Parathyroid adenoma (tissue), 2 donors: ENCODE measurements at regions not wholly inside any gene's neighbourhood (a gene's known extent, or its start where the extent isn't known, plus 50 kb on each side); places are given as distances from the start of the nearest gene placed in this dataset.

ENCODE experiments used
- H2AFZ ChIP-seq: fragments of 300-600 bp; sonication (generic); one replicate; pipeline ENCODE4 v1.7.0; 2017; ENCODE audit warnings: antibody characterized with exemption, mild to moderate bottlenecking
- H3K27ac ChIP-seq: fragments of 300-600 bp; sonication (generic); one replicate; pipeline ENCODE4 v1.7.0; 2017
- H3K27me3 ChIP-seq: fragments of 300-600 bp; sonication (generic); one replicate; pipeline ENCODE4 v1.7.0; 2017; ENCODE audit warnings: low read length; ENCODE audit not compliant: control insufficient read depth, insufficient read depth
- H3K36me3 ChIP-seq: fragments of 300-600 bp; sonication (generic); one replicate; pipeline ENCODE4 v1.7.0; 2017; ENCODE audit warnings: low read length; ENCODE audit not compliant: control insufficient read depth, insufficient read depth
- H3K4me1 ChIP-seq: fragments of 300-600 bp; sonication (generic); one replicate; pipeline ENCODE4 v1.7.0; 2017; ENCODE audit warnings: control low read depth
- H3K4me2 ChIP-seq: fragments of 300-600 bp; sonication (generic); one replicate; pipeline ENCODE4 v1.7.0; 2017; ENCODE audit warnings: low read length
- H3K4me3 ChIP-seq: fragments of 300-600 bp; sonication (generic); one replicate; pipeline ENCODE4 v1.7.0; 2017; ENCODE audit warnings: low read depth, low read length
- H3K79me2 ChIP-seq: fragments of 300-600 bp; sonication (generic); one replicate; pipeline ENCODE4 v1.7.0; 2017; ENCODE audit warnings: control low read depth
- H3K9ac ChIP-seq: fragments of 300-600 bp; sonication (generic); one replicate; pipeline ENCODE4 v1.7.0; 2017; ENCODE audit warnings: mild to moderate bottlenecking
- H3K9me3 ChIP-seq: fragments of 300-600 bp; sonication (generic); one replicate; pipeline ENCODE4 v1.7.0; 2017; ENCODE audit warnings: low read length; ENCODE audit not compliant: control insufficient read depth
- TF ChIP-seq, protein P1 (sequence below): fragments of 300-600 bp; sonication (generic); IDR thresholded peaks from one replicate; pipeline ENCODE4 v1.7.0; 2017; ENCODE audit warnings: antibody characterized with exemption, mild to moderate bottlenecking
- donor health status: primary hyperparathyroidism.

DNA sequence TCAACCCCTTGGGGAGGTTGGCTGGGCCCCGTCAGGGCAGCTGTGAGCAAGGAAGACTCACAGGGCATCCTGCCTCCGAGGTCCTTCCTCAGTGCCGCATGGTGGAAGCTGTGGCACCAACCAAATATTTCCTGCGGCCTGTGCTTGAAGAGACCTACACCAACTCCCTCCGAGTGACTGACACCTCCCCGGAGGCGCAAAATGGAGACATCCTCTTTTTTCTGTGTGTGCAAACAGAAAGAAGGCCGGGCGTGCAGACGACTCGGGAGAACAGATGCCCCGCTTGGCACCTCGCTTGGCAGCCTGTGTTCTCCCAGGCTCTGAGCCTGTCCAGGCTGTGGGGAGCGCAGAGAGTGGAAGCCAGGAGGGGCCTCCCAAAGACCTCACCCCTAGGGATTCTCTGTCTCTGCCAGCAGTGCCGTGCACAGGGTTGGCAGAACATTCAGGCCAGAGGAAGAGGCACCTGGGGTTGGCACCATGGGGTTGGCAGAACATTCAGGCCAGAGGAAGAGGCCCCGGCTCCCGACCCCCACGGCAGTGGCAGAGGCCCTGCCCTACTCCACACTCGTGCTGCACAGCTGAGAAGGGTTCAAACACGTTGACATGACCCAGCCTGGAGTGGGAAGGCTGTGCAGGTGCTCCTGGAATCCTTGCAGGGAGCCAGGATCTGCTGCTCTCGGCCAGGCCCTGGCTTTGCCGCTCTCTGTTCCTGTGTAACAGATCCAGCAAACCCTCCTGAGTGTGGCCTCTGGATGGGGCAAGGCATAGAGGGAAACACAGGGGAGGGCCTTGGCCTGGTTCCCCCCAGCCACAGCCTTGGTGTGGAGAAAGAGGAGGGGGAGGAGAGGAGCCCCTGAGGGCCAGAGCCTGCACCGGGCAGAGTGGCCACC is 805.5 kb downstream of the BRD1 start:
- Histone ChIP-seq H3K4me1 (no peaks in the 10 kb centered on the region), H3K9ac (no peak overlapping the region), H3K27me3 (no peaks in the 10 kb centered on the region), H3K4me2 (no peak overlapping the region), H3K27ac (no peak overlapping the region), H3K4me3 (no peak overlapping the region), H2AFZ (no peak overlapping the region), H3K9me3 (no peaks in the 10 kb centered on the region), H3K36me3 (no peaks in the 10 kb centered on the region), H3K79me2 (no peaks in the 10 kb centered on the region)
- TF ChIP-seq, protein P1, sequence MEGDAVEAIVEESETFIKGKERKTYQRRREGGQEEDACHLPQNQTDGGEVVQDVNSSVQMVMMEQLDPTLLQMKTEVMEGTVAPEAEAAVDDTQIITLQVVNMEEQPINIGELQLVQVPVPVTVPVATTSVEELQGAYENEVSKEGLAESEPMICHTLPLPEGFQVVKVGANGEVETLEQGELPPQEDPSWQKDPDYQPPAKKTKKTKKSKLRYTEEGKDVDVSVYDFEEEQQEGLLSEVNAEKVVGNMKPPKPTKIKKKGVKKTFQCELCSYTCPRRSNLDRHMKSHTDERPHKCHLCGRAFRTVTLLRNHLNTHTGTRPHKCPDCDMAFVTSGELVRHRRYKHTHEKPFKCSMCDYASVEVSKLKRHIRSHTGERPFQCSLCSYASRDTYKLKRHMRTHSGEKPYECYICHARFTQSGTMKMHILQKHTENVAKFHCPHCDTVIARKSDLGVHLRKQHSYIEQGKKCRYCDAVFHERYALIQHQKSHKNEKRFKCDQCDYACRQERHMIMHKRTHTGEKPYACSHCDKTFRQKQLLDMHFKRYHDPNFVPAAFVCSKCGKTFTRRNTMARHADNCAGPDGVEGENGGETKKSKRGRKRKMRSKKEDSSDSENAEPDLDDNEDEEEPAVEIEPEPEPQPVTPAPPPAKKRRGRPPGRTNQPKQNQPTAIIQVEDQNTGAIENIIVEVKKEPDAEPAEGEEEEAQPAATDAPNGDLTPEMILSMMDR, result no peak

DNA sequence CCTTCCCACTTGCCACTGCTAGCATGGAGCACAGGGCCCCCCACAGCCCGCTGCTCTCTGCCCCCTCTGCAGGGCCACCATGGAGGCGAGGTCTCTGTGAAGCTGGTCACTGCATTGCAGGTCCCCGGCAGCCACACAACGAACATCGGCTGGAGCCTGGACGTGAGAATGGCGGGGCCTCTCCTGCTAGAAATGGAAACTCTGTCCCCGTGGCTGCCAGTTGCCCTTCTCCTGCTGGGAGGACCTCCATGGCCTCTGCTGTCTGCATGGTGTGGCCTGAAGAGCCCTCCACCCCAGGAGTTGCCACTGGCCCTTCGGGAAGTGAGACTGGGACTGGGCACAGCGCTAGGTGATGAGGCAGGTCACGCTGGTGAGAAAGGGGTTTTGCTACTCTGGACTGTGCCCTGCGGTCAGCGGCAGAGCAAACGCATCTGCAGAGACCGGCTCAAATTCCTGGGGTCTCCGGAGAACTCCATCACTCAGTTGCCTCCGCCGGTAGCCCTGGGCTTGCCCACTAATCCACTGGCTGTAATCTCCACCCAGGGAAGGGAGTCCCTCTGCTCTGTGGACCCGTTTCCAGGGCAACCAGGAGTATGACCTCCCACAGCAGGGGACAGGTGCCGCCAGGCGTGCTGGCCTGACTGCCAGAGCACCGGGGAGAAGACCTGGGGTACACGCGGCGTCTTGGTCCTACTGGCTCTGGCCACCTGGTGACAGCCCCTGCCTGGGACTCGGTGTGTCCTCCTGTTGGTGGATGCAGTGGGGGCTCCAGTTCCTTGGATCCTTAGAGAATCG is 806.3 kb downstream of the BRD1 start:
- H3K4me3 ChIP-seq, result no peak overlapping the region
- no peak overlapping the region for H3K27ac ChIP-seq
- no peaks in the 10 kb centered on the region for H3K36me3 ChIP-seq
- H3K27me3 ChIP-seq, result no peaks in the 10 kb centered on the region
- H3K9ac ChIP-seq, result no peak overlapping the region
- H3K4me2 ChIP-seq, result no peak overlapping the region
- TF ChIP-seq, protein P1, result no peak
- H3K9me3 ChIP-seq, result no peaks in the 10 kb centered on the region
- H3K79me2 ChIP-seq, result no peaks in the 10 kb centered on the region
- no peak overlapping the region for H2AFZ ChIP-seq
- H3K4me1 ChIP-seq, result no peaks in the 10 kb centered on the region

DNA sequence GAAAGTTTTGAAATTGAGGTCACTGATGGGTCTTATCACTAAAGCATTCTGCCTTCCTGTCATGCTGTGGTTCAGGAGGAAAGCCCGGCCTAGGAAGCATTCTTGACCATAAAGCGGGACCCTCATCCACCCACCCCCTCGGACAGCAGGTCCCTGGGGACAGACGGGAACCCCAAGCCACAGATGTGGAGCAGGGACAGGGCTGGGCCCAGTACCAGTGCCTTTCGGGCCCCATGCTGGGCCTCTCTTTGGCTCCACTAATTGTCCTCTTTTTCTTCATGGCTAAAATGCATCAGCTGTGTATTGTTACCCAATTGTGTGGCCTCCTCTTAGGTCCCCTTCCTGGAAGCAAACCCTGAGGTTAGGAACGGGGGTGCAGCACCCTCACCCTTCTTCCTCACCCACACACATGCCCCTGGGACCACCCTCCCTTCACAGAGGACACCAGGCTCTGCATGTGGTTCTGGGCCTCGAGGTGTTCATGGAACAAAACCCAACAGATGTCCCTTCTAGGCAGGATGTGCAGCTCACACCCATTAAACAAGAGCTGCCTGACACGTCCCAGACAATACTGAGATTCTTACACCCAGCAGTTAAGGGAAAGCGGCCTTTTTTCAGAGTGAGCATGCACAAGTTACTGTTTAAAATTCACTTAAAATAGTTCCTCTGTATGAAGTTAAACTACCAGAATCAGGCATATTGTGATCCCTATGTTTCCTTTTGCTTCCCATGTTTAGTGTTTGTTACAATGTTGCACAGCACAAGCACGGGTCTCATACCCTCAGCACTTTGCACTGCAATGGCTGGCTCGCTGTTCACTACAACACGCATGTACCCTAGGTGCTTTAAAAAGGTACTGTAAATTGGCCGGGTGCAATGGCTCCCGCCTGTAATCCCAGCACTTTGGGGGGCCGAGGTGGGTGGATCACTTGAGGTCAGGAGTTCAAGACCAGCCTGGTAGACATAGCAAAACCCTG is 807.6 kb downstream of the BRD1 start:
- no peaks in the 10 kb centered on the region for H3K4me1 ChIP-seq
- H3K27ac ChIP-seq, result no peak overlapping the region
- H3K36me3 ChIP-seq, result no peaks in the 10 kb centered on the region
- no peak overlapping the region for H2AFZ ChIP-seq
- no peak overlapping the region for H3K9ac ChIP-seq
- H3K27me3 ChIP-seq, result no peaks in the 10 kb centered on the region
- no peak overlapping the region for H3K4me3 ChIP-seq
- H3K9me3 ChIP-seq, result no peaks in the 10 kb centered on the region
- no peak overlapping the region for H3K4me2 ChIP-seq
- TF ChIP-seq, protein P1, result no peak
- no peaks in the 10 kb centered on the region for H3K79me2 ChIP-seq

DNA sequence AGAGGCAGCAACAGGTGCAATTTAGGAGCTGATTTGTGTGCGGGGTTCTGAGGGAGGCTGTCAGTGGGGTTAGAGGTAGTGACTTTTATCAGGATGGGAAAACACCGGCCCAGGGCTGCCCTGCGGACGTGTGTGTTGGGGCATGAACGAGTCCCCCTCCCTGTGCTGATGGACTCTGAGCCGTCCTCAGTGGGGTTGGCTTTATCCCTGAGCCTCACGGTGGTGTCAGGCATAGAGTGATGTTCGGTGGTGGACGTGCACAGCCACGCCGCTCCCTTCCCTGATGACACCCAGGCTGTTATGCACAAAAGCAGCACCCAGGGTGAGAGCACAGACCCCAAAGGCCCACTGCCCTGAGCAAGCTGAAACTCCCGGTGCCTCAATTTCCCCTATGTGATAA is 809.1 kb downstream of the BRD1 start:
- H3K36me3 ChIP-seq, result no peaks in the 10 kb centered on the region
- no peaks in the 10 kb centered on the region for H3K27me3 ChIP-seq
- no peaks in the 10 kb centered on the region for H3K79me2 ChIP-seq
- no peak overlapping the region for H2AFZ ChIP-seq
- H3K4me1 ChIP-seq, result no peaks in the 10 kb centered on the region
- no peak overlapping the region for H3K9ac ChIP-seq
- H3K9me3 ChIP-seq, result no peaks in the 10 kb centered on the region
- no peak overlapping the region for H3K4me3 ChIP-seq
- TF ChIP-seq, protein P1, result no peak
- H3K27ac ChIP-seq, result no peak overlapping the region
- no peak overlapping the region for H3K4me2 ChIP-seq
